ENCODE measurements at regions not wholly inside any gene's neighbourhood (a gene's known extent, or its start where the extent isn't known, plus 50 kb on each side); places are given as distances from the start of the nearest gene placed in this dataset.

- TF ChIP-seq, protein P1, sequence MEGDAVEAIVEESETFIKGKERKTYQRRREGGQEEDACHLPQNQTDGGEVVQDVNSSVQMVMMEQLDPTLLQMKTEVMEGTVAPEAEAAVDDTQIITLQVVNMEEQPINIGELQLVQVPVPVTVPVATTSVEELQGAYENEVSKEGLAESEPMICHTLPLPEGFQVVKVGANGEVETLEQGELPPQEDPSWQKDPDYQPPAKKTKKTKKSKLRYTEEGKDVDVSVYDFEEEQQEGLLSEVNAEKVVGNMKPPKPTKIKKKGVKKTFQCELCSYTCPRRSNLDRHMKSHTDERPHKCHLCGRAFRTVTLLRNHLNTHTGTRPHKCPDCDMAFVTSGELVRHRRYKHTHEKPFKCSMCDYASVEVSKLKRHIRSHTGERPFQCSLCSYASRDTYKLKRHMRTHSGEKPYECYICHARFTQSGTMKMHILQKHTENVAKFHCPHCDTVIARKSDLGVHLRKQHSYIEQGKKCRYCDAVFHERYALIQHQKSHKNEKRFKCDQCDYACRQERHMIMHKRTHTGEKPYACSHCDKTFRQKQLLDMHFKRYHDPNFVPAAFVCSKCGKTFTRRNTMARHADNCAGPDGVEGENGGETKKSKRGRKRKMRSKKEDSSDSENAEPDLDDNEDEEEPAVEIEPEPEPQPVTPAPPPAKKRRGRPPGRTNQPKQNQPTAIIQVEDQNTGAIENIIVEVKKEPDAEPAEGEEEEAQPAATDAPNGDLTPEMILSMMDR (IDR thresholded peaks at IDR 0.05): no peak
- TF ChIP-seq POLR2A (IDR thresholded peaks at IDR 0.05): no peak
These were observed 105.2 kb upstream of the SLC28A3 start for GRCh38 chr9:84445737-84446136.

All from vagina (tissue), 2 donors.